GM19438 (cell line): ENCODE measurements at regions not wholly inside any gene's neighbourhood (a gene's known extent, or its start where the extent isn't known, plus 50 kb on each side); places are given as distances from the start of the nearest gene placed in this dataset.

Source experiments
- ATAC-seq: cut with Tn5 transposase; IDR thresholded peaks from one replicate; pipeline ENCODE4 v1.9.1; 2021; ENCODE audit warnings: low read depth; ENCODE audit not compliant: unreplicated experiment

- ATAC-seq, result no peak
Observed at GRCh38 chr21:41689289-41689583, 77.6 kb downstream of the RIPK4 start.

- no peak for ATAC-seq
Observed at GRCh38 chr21:41687633-41688032, 79.2 kb downstream of the RIPK4 start.

GRCh38 chr21:41686664-41687063 lies 80.2 kb downstream of the RIPK4 start:
- ATAC-seq, result no peak

GRCh38 chr21:41685511-41686149 lies 81.2 kb downstream of the RIPK4 start:
- ATAC-seq, result no peak

GRCh38 chr21:41684381-41685245 lies 82.2 kb downstream of the RIPK4 start:
- no peak for ATAC-seq

- ATAC-seq, result no peak
Observed at GRCh38 chr21:41683815-41684214, 83.0 kb downstream of the RIPK4 start.

- ATAC-seq, result no peak
Observed at GRCh38 chr21:41682719-41683179, 84.1 kb downstream of the RIPK4 start.

GRCh38 chr21:41681939-41682718 lies 84.7 kb downstream of the RIPK4 start:
- ATAC-seq, result no peak

- no peak for ATAC-seq
Observed at GRCh38 chr21:41681348-41681801, 85.5 kb downstream of the RIPK4 start.

- ATAC-seq, result no peak
Observed at GRCh38 chr21:41680444-41681347, 86.2 kb downstream of the RIPK4 start.

GRCh38 chr21:41678924-41679318 lies 87.9 kb downstream of the RIPK4 start:
- ATAC-seq, result no peak

- ATAC-seq, result no peak
Observed at GRCh38 chr21:41678016-41678923, 88.6 kb downstream of the RIPK4 start.

- ATAC-seq, result no peak
Observed at GRCh38 chr21:41677671-41678015, 89.2 kb downstream of the RIPK4 start.

GRCh38 chr21:41676198-41676597 lies 90.7 kb downstream of the RIPK4 start:
- no peak for ATAC-seq

GRCh38 chr21:41675574-41675973 lies 91.3 kb downstream of the RIPK4 start:
- ATAC-seq, result no peak

- ATAC-seq, result no peak
Observed at GRCh38 chr21:41674402-41674801, 92.5 kb downstream of the RIPK4 start.

GRCh38 chr21:41673596-41674335 lies 93.1 kb downstream of the RIPK4 start:
- ATAC-seq, result no peak

GRCh38 chr21:41673071-41673470 lies 93.8 kb downstream of the RIPK4 start:
- no peak for ATAC-seq

- ATAC-seq, result no peak
Observed at GRCh38 chr21:41672543-41672915, 94.3 kb downstream of the RIPK4 start.
